Fibroblast of the aortic adventitia (primary cell): ENCODE measurements at regions not wholly inside any gene's neighbourhood (a gene's known extent, or its start where the extent isn't known, plus 50 kb on each side); places are given as distances from the start of the nearest gene placed in this dataset.
A peak's percentile ranks its signal among the peaks of the same experiment; 100 is the strongest.

Experiments
- DNase-seq: peaks from one replicate; pipeline ENCODE4 v3.0.0-alpha.2; 2010; ENCODE audit warnings: low read depth
- H3K4me3 ChIP-seq: 2 replicates; pipeline ENCODE4 v1.5.1; 2011; ENCODE audit warnings: low read depth, mild to moderate bottlenecking, control low read depth, low read length, moderate library complexity
- TF ChIP-seq, protein P1 (sequence below): IDR thresholded peaks from 2 replicates; pipeline ENCODE4 v1.5.1; 2011; ENCODE audit warnings: mild to moderate bottlenecking, low read length, control low read depth, inconsistent platforms; ENCODE audit not compliant: insufficient read depth

DNA sequence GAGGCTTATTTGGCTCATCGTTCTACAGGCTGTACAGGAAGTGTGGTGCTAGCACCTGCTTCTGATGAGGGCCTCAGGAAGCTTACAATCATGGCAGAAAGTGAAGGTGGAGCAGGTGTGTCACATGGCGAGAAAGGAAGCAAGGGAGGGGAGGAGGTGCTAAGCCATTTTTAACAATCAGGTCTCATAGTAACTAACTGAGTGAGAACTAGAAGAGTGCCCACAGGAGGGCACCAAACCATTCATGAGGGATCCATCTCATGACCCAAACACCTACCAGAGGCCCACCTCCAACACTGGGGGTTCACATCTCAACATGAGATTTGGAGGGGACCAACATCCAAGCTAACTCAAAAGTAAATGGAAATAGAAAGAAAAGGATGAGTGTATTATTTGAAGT lies 78.1 kb downstream of the CXCL12 start:
- no peak for DNase-seq
- H3K4me3 ChIP-seq = no peak overlapping the region
- TF ChIP-seq, protein P1, sequence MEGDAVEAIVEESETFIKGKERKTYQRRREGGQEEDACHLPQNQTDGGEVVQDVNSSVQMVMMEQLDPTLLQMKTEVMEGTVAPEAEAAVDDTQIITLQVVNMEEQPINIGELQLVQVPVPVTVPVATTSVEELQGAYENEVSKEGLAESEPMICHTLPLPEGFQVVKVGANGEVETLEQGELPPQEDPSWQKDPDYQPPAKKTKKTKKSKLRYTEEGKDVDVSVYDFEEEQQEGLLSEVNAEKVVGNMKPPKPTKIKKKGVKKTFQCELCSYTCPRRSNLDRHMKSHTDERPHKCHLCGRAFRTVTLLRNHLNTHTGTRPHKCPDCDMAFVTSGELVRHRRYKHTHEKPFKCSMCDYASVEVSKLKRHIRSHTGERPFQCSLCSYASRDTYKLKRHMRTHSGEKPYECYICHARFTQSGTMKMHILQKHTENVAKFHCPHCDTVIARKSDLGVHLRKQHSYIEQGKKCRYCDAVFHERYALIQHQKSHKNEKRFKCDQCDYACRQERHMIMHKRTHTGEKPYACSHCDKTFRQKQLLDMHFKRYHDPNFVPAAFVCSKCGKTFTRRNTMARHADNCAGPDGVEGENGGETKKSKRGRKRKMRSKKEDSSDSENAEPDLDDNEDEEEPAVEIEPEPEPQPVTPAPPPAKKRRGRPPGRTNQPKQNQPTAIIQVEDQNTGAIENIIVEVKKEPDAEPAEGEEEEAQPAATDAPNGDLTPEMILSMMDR = no peak

DNA sequence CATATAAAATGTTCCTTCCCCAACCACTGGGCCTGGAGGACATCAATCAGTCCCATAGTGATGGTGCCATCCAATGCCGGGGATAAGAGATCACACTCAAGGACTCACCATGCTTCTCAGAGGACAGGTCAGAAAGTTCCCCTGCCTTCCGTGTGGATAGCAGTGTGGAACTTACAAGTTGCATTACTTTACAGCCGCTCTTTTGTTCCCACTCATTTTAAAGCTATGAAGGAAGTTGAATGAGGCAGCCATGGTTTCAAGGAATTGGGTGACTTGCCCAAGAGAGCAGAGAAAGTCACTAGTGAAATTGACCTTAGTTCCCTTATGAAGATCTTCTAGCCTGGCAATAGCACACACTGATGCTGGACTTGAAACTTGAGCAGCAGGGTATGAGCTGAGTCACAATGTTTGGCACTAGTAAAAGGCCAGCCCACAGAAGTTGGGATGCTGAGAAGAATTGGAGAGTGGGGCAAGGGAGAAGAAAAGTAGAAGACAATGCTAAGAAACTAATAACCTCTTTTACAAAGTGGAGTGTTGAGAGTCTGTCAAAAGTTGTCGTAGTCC lies 78.7 kb downstream of the CXCL12 start:
- peak; percentile 83 for DNase-seq
- TF ChIP-seq, protein P1 = no peak
- no peak overlapping the region for H3K4me3 ChIP-seq

DNA sequence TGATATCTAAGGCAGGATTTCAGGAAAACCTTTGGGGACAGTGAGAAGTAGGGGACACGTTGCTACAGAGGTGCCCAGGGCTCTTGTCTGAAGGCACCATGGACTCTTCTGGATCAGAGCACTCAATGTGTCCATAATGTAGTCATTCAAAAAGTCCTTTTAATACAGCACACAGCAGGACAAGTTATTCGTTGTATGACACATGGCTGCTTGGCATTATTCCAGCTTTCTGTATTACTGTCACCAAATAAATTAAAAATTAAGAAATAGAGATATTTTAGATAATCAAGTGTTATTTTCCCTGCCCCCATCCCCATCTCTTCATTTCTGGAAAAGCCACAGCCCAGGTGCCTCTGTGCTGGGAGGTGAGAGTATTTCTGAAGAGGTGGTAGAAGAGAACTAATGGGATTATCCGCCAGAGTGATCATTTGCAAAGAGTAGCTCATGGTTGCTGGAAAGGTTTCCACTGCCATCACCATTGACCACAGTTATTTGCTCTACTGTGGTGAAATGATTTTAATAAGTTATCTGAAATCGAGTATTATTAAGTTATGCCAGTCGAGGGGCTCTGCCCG lies 83.0 kb downstream of the CXCL12 start:
- H3K4me3 ChIP-seq = no peak overlapping the region
- peak; percentile 14 for DNase-seq
- TF ChIP-seq, protein P1 = no peak

DNA sequence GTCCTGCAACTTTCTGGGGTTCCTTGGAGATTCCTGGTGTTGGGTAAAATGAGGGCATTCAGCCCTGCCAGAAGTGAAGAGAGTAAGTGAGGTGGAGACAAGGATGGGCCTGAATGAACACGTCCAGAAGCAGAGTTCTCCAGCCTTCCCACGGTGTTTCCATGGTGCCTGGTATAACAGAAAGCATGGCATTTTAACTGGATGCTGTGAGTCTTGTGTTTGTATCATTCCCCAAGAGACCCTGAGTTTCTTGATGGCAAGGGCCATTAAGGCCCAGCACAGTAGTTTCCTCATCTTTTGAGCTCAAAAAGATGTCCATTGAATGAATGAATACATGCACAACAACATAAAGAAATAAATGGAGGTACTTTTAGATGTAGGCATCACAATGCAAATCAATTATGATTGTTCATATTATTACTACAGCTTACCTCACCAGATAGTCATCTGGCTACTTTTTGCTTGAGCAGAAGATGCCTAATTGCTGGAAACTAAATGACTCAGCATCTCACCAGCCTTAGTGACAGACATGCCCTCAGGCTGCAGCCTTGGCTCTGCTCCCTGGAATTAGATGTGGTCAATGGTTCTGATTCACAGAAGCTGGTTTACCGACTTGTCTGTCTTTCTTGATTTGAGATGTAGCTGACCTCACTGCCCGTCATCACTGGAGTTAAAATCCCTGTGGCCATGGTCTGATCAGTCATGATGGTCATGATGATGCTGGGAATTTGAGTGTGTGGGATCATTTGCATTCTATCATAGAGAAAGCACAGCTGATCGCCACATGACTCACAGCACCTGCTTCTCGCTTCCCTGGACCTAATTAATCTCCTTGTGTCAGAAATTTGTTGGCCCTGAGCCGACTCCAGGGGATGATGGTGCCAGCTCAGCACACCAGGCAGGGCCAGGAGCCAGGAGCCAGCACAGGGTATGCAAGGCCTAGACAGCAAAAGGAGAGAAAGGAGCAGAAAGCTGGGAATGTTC lies 83.9 kb downstream of the CXCL12 start:
- peak; percentile 90 for DNase-seq
- no peak overlapping the region for H3K4me3 ChIP-seq
- TF ChIP-seq, protein P1 = no peak

DNA sequence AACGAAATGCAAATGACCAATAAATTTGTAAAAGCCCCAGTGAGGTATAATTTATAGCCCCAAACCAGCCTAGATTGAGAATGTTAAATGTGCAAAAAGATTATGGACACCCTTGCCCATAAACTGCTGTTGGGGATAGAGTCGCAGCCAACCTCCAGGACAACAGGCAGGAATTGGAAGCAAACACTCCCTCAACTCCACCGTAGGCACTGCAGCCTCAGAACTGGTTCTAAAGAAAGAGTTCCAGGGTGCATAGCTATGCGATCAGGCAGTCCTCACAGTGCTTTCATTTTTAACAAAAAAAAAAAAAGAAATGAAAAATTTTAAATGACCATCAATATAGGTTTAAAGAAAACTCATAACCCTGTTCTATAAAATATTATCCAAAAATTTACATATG lies 86.2 kb downstream of the CXCL12 start:
- no peak for DNase-seq
- TF ChIP-seq, protein P1 = no peak
- H3K4me3 ChIP-seq = no peak overlapping the region

DNA sequence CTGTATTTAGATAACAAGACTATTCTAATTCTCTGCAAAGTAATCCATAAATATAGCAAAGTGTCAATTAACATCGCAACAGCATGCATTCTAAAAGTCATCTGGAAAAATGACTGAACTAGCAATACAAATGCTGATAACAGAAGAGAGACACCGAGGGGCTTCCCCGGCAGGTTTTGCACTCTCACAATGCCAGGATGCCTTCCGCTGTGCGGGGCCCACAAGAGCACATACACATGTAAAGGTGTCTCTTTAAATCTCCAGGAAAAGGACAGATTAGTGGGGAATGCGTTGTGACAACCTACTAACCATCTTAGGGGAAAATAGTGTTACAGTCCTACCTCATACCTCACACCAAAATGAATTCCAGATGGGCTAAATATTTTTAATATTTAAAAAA lies 86.9 kb downstream of the CXCL12 start:
- H3K4me3 ChIP-seq = no peak overlapping the region
- DNase-seq = no peak
- TF ChIP-seq, protein P1 = no peak
